ENCODE measurements at regions not wholly inside any gene's neighbourhood (a gene's known extent, or its start where the extent isn't known, plus 50 kb on each side); places are given as distances from the start of the nearest gene placed in this dataset.

DNA sequence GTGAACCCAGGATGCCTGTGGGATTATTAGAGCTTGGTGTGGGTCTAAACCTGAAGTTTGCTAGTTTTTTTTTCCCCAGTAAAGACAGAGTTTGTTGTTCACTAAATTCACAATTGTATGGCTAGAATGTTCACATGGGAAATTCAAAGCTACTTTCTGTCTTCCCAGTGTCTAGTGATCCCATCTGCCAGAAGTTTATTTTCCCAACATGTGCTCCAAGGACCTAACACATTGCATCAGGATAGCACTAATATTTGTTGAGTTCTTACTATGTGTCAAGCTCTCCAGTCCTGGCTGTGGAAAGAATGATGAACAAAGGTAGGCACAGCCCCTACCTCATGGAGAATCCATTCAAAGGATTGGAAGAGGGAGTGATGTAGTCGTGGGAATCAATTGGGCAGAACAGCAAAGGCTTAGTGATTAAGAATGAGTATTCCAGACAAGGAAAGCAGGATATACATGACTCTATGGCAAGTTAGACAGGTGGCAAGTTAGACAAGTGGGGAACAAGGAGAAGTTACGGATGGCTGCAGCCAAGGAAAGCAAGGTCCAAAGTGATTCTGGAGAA is 521.5 kb upstream of the WWC1 start:
- TF ChIP-seq EZH2 (IDR thresholded peaks at IDR 0.05; ENCODE audit: borderline replicate concordance, low read length), result no peak
- TF ChIP-seq, protein P1, sequence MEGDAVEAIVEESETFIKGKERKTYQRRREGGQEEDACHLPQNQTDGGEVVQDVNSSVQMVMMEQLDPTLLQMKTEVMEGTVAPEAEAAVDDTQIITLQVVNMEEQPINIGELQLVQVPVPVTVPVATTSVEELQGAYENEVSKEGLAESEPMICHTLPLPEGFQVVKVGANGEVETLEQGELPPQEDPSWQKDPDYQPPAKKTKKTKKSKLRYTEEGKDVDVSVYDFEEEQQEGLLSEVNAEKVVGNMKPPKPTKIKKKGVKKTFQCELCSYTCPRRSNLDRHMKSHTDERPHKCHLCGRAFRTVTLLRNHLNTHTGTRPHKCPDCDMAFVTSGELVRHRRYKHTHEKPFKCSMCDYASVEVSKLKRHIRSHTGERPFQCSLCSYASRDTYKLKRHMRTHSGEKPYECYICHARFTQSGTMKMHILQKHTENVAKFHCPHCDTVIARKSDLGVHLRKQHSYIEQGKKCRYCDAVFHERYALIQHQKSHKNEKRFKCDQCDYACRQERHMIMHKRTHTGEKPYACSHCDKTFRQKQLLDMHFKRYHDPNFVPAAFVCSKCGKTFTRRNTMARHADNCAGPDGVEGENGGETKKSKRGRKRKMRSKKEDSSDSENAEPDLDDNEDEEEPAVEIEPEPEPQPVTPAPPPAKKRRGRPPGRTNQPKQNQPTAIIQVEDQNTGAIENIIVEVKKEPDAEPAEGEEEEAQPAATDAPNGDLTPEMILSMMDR (IDR thresholded peaks at IDR 0.05; ENCODE audit: low read length), result no peak
- Histone ChIP-seq H3K4me2 (ENCODE audit: low read length) (no peak overlapping the region), H3K9ac (ENCODE audit: low read length) (no peak overlapping the region), H4K20me1 (ENCODE audit: insufficient read depth, low read length) (no peaks in the 10 kb centered on the region), H3K9me3 (ENCODE audit: low read length) (no peaks in the 10 kb centered on the region), H3K9me2 (ENCODE audit: low read depth, low read length) (no peaks in the 10 kb centered on the region), H3K27me3 (ENCODE audit: insufficient read depth, low read length) (no peaks in the 10 kb centered on the region), H3F3A (ENCODE audit: insufficient read depth, low read length) (no peaks in the 10 kb centered on the region), H3K4me1 (ENCODE audit: insufficient read depth, low read length, severe bottlenecking) (no peaks in the 10 kb centered on the region), H3K79me2 (ENCODE audit: insufficient read depth, low read length) (no peaks in the 10 kb centered on the region), H3K36me3 (ENCODE audit: insufficient read depth, low read length) (no peaks in the 10 kb centered on the region), H3K27ac (ENCODE audit: low read depth, low read length, poor library complexity, severe bottlenecking) (no peak overlapping the region), H3K4me3 (ENCODE audit: low read depth, low read length, poor library complexity, severe bottlenecking) (no peak overlapping the region), H2AFZ (ENCODE audit: low read length) (no peak overlapping the region)

DNA sequence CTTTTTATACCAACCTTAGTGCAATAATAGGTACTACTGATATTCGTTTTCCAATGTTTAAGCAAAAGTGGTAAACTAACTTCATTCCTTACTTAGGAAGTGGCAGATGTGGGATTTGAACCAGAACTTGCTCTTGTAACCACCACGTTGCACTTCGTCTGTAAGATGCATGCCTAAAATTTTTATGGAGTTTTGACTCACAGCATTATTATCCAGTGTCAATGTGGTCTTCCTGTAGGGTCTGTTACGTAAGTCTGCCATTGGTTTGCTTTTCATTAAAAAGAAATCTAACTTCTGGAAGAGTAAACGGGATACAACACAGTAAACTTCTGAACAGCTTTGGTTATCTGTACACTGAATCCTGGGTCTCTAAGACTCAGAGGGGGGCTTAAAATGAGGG is 521.0 kb upstream of the WWC1 start:
- Histone ChIP-seq H3K27me3 (ENCODE audit: insufficient read depth, low read length) (no peaks in the 10 kb centered on the region), H3K27ac (ENCODE audit: low read depth, low read length, poor library complexity, severe bottlenecking) (no peak overlapping the region), H3F3A (ENCODE audit: insufficient read depth, low read length) (no peaks in the 10 kb centered on the region), H3K4me2 (ENCODE audit: low read length) (no peak overlapping the region), H3K9me2 (ENCODE audit: low read depth, low read length) (no peaks in the 10 kb centered on the region), H3K36me3 (ENCODE audit: insufficient read depth, low read length) (no peaks in the 10 kb centered on the region), H3K9me3 (ENCODE audit: low read length) (no peaks in the 10 kb centered on the region), H4K20me1 (ENCODE audit: insufficient read depth, low read length) (no peaks in the 10 kb centered on the region), H2AFZ (ENCODE audit: low read length) (no peak overlapping the region), H3K9ac (ENCODE audit: low read length) (no peak overlapping the region), H3K79me2 (ENCODE audit: insufficient read depth, low read length) (no peaks in the 10 kb centered on the region), H3K4me1 (ENCODE audit: insufficient read depth, low read length, severe bottlenecking) (no peaks in the 10 kb centered on the region), H3K4me3 (ENCODE audit: low read depth, low read length, poor library complexity, severe bottlenecking) (no peak overlapping the region)
- TF ChIP-seq, protein P1 (IDR thresholded peaks at IDR 0.05; ENCODE audit: low read length), result no peak
- no peak for TF ChIP-seq EZH2 (IDR thresholded peaks at IDR 0.05; ENCODE audit: borderline replicate concordance, low read length)

DNA sequence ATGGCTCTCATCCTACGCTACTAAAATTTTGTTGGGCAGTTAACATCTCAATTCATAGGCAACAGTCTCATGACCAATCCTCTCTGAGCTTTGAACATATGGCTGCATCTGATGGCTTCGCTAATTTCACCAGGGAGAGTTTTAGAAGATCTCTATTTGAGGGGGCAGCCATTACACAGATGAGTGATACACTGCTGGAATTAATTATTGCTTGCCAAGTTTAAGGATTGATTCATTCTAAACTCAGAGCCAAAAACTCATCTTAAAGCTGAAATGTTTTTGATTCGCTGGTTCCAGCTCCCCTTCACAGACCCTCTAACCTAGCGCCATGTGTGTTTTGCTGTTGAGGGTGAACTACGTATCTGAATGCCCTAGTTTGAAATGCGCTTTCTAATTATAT is 519.9 kb upstream of the WWC1 start:
- Histone ChIP-seq H3K4me1 (ENCODE audit: insufficient read depth, low read length, severe bottlenecking) (no peaks in the 10 kb centered on the region), H3K79me2 (ENCODE audit: insufficient read depth, low read length) (no peaks in the 10 kb centered on the region), H2AFZ (ENCODE audit: low read length) (no peak overlapping the region), H3K27me3 (ENCODE audit: insufficient read depth, low read length) (no peaks in the 10 kb centered on the region), H4K20me1 (ENCODE audit: insufficient read depth, low read length) (no peaks in the 10 kb centered on the region), H3K36me3 (ENCODE audit: insufficient read depth, low read length) (no peaks in the 10 kb centered on the region), H3K27ac (ENCODE audit: low read depth, low read length, poor library complexity, severe bottlenecking) (no peak overlapping the region), H3F3A (ENCODE audit: insufficient read depth, low read length) (no peaks in the 10 kb centered on the region), H3K4me3 (ENCODE audit: low read depth, low read length, poor library complexity, severe bottlenecking) (no peak overlapping the region), H3K9me3 (ENCODE audit: low read length) (no peaks in the 10 kb centered on the region), H3K9me2 (ENCODE audit: low read depth, low read length) (no peaks in the 10 kb centered on the region), H3K4me2 (ENCODE audit: low read length) (no peak overlapping the region), H3K9ac (ENCODE audit: low read length) (no peak overlapping the region)
- TF ChIP-seq, protein P1 (IDR thresholded peaks at IDR 0.05; ENCODE audit: low read length), result no peak
- TF ChIP-seq EZH2 (IDR thresholded peaks at IDR 0.05; ENCODE audit: borderline replicate concordance, low read length), result no peak
